H1 (cell line): ENCODE measurements at regions not wholly inside any gene's neighbourhood (a gene's known extent, or its start where the extent isn't known, plus 50 kb on each side); places are given as distances from the start of the nearest gene placed in this dataset.

Experiments used
- ATF3 ChIP-seq: IDR thresholded peaks from 2 replicates; pipeline ENCODE4 v1.6.1; 2011; ENCODE audit warnings: low read depth, mild to moderate bottlenecking, low read length; ENCODE audit not compliant: insufficient read depth
- NRF1 ChIP-seq: IDR thresholded peaks from 2 replicates; pipeline ENCODE4 v1.6.1; 2011; ENCODE audit warnings: mild to moderate bottlenecking, low read depth, low read length, improper control_type of control experiment
- POLR2A ChIP-seq, 2 experiments: IDR thresholded peaks; 1 replicate in 1 of 2; 2 replicates in 1 of 2; pipeline ENCODE4 v1.6.1; 2011; ENCODE audit warnings: low read depth in 2 of 2, low read length in 2 of 2, mild to moderate bottlenecking in 2 of 2; ENCODE audit errors: control extremely low read depth in 1 of 2
- POU5F1 ChIP-seq: IDR thresholded peaks from 2 replicates; pipeline ENCODE4 v1.6.1; 2011; ENCODE audit warnings: low read depth, mild to moderate bottlenecking, low read length, moderate library complexity
- RAD21 ChIP-seq, 2 experiments: IDR thresholded peaks in 1 of 2; conservative IDR thresholded peaks in 1 of 2; 2 replicates each; pipeline ENCODE4 v1.6.1; 2011; ENCODE audit warnings: low read depth in 2 of 2, low read length in 2 of 2, improper control_type of control experiment in 1 of 2, inconsistent platforms in 1 of 2, mild to moderate bottlenecking in 1 of 2, moderate library complexity in 1 of 2
- SUZ12 ChIP-seq: fragments of 200-600 bp; sonication (generic); IDR thresholded peaks from 2 replicates; pipeline ENCODE4 v1.6.1; 2012; ENCODE audit warnings: mild to moderate bottlenecking, inconsistent platforms, low read length, moderate library complexity, mixed read lengths

GRCh38 chr1:193516755-193517388 is 330.5 kb upstream of the B3GALT2 start (continued):
- TF ChIP-seq ATF3 (no peak), NRF1 (no peak), SUZ12 (no peak), POU5F1 (no peak), POLR2A (IDR thresholded peaks at IDR 0.05; ENCODE audit: control extremely low read depth in 1 of 2, low read depth in 2 of 2, low read length in 2 of 2) (no peak), RAD21 (IDR thresholded peaks at IDR 0.05 in 1 of 2, conservative IDR thresholded peaks at IDR 0.05 in 1 of 2; ENCODE audit: low read depth in 2 of 2, low read length in 2 of 2) (no peak)
